CD14-positive monocyte (primary cell): ENCODE measurements at regions not wholly inside any gene's neighbourhood (a gene's known extent, or its start where the extent isn't known, plus 50 kb on each side); places are given as distances from the start of the nearest gene placed in this dataset.

Source experiments
- DNase-seq, 3 donors: peaks; one replicate each; pipeline ENCODE4 v3.0.0-alpha.2; 2011 to 2022
- H2AFZ ChIP-seq: 2 replicates; pipeline ENCODE4 v1.6.0; 2012; ENCODE audit warnings: mild to moderate bottlenecking, low read depth, low read length, inconsistent platforms; ENCODE audit not compliant: insufficient read depth, poor library complexity, severe bottlenecking
- H3K27ac ChIP-seq, 2 donors: 1 replicate in 1 of 2; 2 replicates in 1 of 2; pipeline ENCODE4 v1.5.1; 2012 to 2013; ENCODE audit warnings: low read length in 2 of 2, control low read depth in 1 of 2, inconsistent platforms in 1 of 2, low read depth in 1 of 2, mild to moderate bottlenecking in 1 of 2
- H3K27me3 ChIP-seq, 2 donors: one replicate each; pipeline versions ENCODE4 v1.6.0 to v1.6.1; 2011 to 2013; ENCODE audit warnings: low read length in 2 of 2; ENCODE audit not compliant: control insufficient read depth in 2 of 2, insufficient read depth in 2 of 2
- H3K36me3 ChIP-seq, 2 donors: replicated peaks in 1 of 2; 1 replicate in 1 of 2; 2 replicates in 1 of 2; pipeline versions ENCODE4 v1.5.1 to v1.6.1; 2012 to 2013; ENCODE audit warnings: low read length in 2 of 2, control low read depth in 1 of 2, inconsistent platforms in 1 of 2, mild to moderate bottlenecking in 1 of 2; ENCODE audit not compliant: insufficient read depth in 2 of 2, control insufficient read depth in 1 of 2
- H3K4me1 ChIP-seq, 2 donors: 1 replicate in 1 of 2; 2 replicates in 1 of 2; pipeline versions ENCODE4 v1.5.1 to v1.6.1; 2012 to 2013; ENCODE audit warnings: low read length in 2 of 2, control low read depth in 1 of 2, inconsistent platforms in 1 of 2, mild to moderate bottlenecking in 1 of 2, moderate library complexity in 1 of 2; ENCODE audit not compliant: insufficient read depth in 2 of 2, control insufficient read depth in 1 of 2
- H3K4me2 ChIP-seq: replicated peaks from 2 replicates; pipeline ENCODE3; 2012; ENCODE audit warnings: low read length, moderate library complexity, mild to moderate bottlenecking; ENCODE audit not compliant: poor library complexity, severe bottlenecking; ENCODE audit errors: extremely low read depth
- H3K4me3 ChIP-seq, 3 experiments: fragments of 200-600 bp in 1 of 3; sonication (generic) in 1 of 3; replicated peaks in 1 of 3; 1 replicate in 2 of 3; 2 replicates in 1 of 3; pipeline ENCODE4 v1.5.1; 2011 to 2013; ENCODE audit warnings: low read length in 3 of 3, mild to moderate bottlenecking in 3 of 3, control low read depth in 2 of 3, low read depth in 2 of 3, inconsistent platforms in 1 of 3, moderate library complexity in 1 of 3
- H3K79me2 ChIP-seq: 2 replicates; pipeline ENCODE4 v1.6.0; 2012; ENCODE audit warnings: mild to moderate bottlenecking, control low read depth, inconsistent platforms, low read length, moderate library complexity; ENCODE audit not compliant: insufficient read depth
- H3K9ac ChIP-seq: 2 replicates; pipeline ENCODE4 v1.6.0; 2017; ENCODE audit warnings: low read length, mild to moderate bottlenecking; ENCODE audit not compliant: insufficient read depth, poor library complexity, severe bottlenecking
- H3K9me3 ChIP-seq, 2 donors: replicated peaks in 1 of 2; 1 replicate in 1 of 2; 2 replicates in 1 of 2; pipeline versions ENCODE4 v1.5.1 to v1.6.1; 2012 to 2013; ENCODE audit warnings: low read length in 2 of 2, control low read depth in 1 of 2; ENCODE audit not compliant: control insufficient read depth in 1 of 2, insufficient read depth in 1 of 2
- H4K20me1 ChIP-seq: 2 replicates; pipeline ENCODE4 v1.6.0; 2012; ENCODE audit warnings: mild to moderate bottlenecking, low read length, control low read depth, moderate library complexity; ENCODE audit not compliant: insufficient read depth
- H3K27ac Mint-ChIP-seq, 7 donors: one replicate each; pipeline ENCODE4 v1.8.0; 2020; ENCODE audit warnings: mild to moderate bottlenecking in 7 of 7, mixed read lengths in 7 of 7, moderate library complexity in 6 of 7, inconsistent platforms in 2 of 7
- H3K27me3 Mint-ChIP-seq, 3 donors: one replicate each; pipeline ENCODE4 v1.8.0; 2021 to 2022; ENCODE audit warnings: low read depth in 3 of 3, mild to moderate bottlenecking in 3 of 3, mixed read lengths in 3 of 3, moderate library complexity in 3 of 3, inconsistent platforms in 1 of 3
- H3K36me3 Mint-ChIP-seq, 2 donors: one replicate each; pipeline ENCODE4 v1.8.0; 2020; ENCODE audit warnings: mixed read lengths in 2 of 2, inconsistent platforms in 1 of 2, mild to moderate bottlenecking in 1 of 2
- H3K4me1 Mint-ChIP-seq: one replicate; pipeline ENCODE4 v1.8.0; 2020; ENCODE audit warnings: mild to moderate bottlenecking, mixed read lengths
- H3K4me3 Mint-ChIP-seq, 2 donors: one replicate each; pipeline ENCODE4 v1.8.0; 2020; ENCODE audit warnings: mild to moderate bottlenecking in 2 of 2, mixed read lengths in 2 of 2, moderate library complexity in 1 of 2
- H3K9me3 Mint-ChIP-seq, 7 donors: one replicate each; pipeline ENCODE4 v1.8.0; 2020 to 2022; ENCODE audit warnings: mixed read lengths in 7 of 7, mild to moderate bottlenecking in 6 of 7, moderate library complexity in 6 of 7, inconsistent platforms in 2 of 7
- WGBS: methylation state at CpG from one replicate; pipeline ENCODE4 v1.1.5; 2013; ENCODE audit warnings: missing lambda C conversion rate; ENCODE audit not compliant: insufficient coverage; 5-methylcytosine and 5-hydroxymethylcytosine counted together
- intact Hi-C, 2 donors: fragments of 100-400 bp; cut with micrococcal nuclease; formaldehyde crosslinking; loops; one replicate each; pipeline versions ENCODE4 v1.15.0 to v1.15.1; 2023
- TF ChIP-seq, protein P1 (sequence below): fragments of 200-600 bp; IDR thresholded peaks from one replicate; pipeline ENCODE4 v1.8.0; 2022; ENCODE audit warnings: antibody characterized with exemption, mild to moderate bottlenecking

DNA sequence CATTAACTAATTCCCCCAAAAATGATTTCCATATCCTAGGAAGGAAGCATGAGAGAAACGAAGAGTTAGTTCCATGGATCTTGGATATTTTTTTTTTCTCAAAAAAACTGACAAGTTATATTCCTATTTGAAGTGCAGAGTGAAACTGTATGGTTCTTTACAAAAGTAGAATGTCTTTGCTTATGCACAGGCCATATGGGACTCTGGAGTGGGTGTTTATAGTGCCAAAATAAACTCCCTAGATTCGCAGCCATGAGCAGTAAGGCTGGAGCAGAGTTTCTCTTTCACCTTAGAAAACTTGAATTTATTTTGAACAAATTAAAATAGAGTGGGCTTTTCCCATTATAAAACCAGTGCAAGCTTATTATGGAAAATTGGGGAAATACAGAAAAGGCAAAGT, 239.7 kb downstream of the PDCD6IP start:
- Histone ChIP-seq H3K4me3 (no peak overlapping the region), H3K9me3 (no peaks in the 10 kb centered on the region), H2AFZ (no peak overlapping the region), H3K79me2 (no peaks in the 10 kb centered on the region), H3K4me1 (no peaks in the 10 kb centered on the region), H3K36me3 (no peaks in the 10 kb centered on the region), H3K27ac (no peak overlapping the region), H3K27me3 (no peaks in the 10 kb centered on the region), H4K20me1 (no peaks in the 10 kb centered on the region), H3K4me2 (no peak overlapping the region), H3K9ac (no peak overlapping the region)
- intact Hi-C loops = no loop called here
- no peak for DNase-seq
- Mint-ChIP-seq H3K36me3 (no peaks in the 10 kb centered on the region), H3K27ac (no peak overlapping the region), H3K9me3 (no peaks in the 10 kb centered on the region), H3K4me3 (no peak overlapping the region), H3K4me1 (no peaks in the 10 kb centered on the region), H3K27me3 (no peaks in the 10 kb centered on the region)
- WGBS = no CpG with 5 or more reads among the region's 2 CpGs
- TF ChIP-seq, protein P1, sequence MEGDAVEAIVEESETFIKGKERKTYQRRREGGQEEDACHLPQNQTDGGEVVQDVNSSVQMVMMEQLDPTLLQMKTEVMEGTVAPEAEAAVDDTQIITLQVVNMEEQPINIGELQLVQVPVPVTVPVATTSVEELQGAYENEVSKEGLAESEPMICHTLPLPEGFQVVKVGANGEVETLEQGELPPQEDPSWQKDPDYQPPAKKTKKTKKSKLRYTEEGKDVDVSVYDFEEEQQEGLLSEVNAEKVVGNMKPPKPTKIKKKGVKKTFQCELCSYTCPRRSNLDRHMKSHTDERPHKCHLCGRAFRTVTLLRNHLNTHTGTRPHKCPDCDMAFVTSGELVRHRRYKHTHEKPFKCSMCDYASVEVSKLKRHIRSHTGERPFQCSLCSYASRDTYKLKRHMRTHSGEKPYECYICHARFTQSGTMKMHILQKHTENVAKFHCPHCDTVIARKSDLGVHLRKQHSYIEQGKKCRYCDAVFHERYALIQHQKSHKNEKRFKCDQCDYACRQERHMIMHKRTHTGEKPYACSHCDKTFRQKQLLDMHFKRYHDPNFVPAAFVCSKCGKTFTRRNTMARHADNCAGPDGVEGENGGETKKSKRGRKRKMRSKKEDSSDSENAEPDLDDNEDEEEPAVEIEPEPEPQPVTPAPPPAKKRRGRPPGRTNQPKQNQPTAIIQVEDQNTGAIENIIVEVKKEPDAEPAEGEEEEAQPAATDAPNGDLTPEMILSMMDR = no peak

DNA sequence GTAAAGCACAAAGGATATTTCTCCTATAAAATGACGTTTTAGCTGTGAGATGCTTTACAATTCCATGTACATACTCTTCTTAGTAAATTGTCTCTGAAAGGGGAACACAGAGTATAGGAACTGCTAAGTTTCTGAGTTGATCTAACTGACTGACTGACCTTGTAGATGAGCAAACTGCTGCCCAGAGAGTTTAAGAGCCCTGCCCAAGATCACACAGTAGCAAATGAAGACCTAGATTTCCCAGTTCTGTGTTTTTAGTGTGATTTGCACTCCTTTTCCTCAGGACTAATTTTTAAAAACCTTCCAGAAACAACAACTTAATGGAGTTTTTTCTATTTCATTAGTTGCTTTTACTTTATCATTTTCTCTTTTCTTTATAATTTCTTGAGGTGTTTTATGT, 247.7 kb downstream of the PDCD6IP start:
- H3K36me3 ChIP-seq = no peaks in the 10 kb centered on the region
- Mint-ChIP-seq H3K36me3 (no peaks in the 10 kb centered on the region), H3K4me3 (no peak overlapping the region), H3K27ac (no peak overlapping the region), H3K4me1 (no peaks in the 10 kb centered on the region), H3K9me3 (peaks cover 0 to 9% (median 2%) of the 10 kb centered on the region in 7 donors), H3K27me3 (no peaks in the 10 kb centered on the region)
- H4K20me1 ChIP-seq = no peaks in the 10 kb centered on the region
- no CpG with 5 or more reads among the region's 1 CpG for WGBS
- no peaks in the 10 kb centered on the region for H3K27me3 ChIP-seq
- TF ChIP-seq, protein P1 = no peak
- H3K9ac ChIP-seq = no peak overlapping the region
- H3K4me3 ChIP-seq = no peak overlapping the region
- no peaks in the 10 kb centered on the region for H3K79me2 ChIP-seq
- no peak for DNase-seq
- no peak overlapping the region for H3K27ac ChIP-seq
- H3K4me2 ChIP-seq = no peak overlapping the region
- no peaks in the 10 kb centered on the region for H3K4me1 ChIP-seq
- intact Hi-C loops = no loop called here
- H2AFZ ChIP-seq = no peak overlapping the region
- H3K9me3 ChIP-seq = no peaks in the 10 kb centered on the region
